CD1c-positive myeloid dendritic cell (primary cell): ENCODE measurements at regions not wholly inside any gene's neighbourhood (a gene's known extent, or its start where the extent isn't known, plus 50 kb on each side); places are given as distances from the start of the nearest gene placed in this dataset.
"Not testable (repeated sequence)": the region's sequence is repeated elsewhere in the genome, so short reads cannot be mapped to it uniquely, and the experiment has no call there.

ENCODE experiments used
- DNase-seq: peaks from one replicate; pipeline ENCODE4 v3.0.0-alpha.2; 2016; ENCODE audit errors: extremely low spot score

DNA sequence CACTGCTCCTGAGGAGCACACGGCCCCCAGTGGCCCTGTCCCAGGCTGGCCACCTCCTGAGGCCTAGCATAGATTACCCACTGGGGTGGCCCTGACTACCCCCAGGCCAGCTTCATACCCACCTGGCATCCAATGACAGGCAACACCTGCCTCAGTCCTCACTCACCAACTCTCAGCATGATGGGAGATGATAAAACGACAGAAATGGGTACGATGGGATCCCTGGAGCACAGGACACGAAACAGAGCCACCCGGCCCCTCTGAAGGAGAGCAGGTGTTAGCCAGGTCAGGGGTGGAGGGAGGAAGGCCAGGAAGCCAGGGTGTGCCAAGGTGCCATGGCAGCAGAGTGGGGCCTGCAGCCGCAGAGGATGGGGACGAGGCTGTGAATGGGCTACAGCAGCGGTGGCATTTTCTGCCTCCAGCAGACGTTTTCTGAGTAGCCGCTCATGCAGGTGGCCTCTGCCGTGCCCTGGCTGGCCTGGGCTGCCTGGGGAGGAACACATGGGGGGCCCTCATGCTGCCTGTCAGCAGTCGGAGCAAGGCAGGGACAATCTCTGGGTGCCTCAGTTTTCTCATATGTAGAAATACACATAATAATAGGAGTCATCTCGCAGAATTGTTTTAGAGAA, 50.2 kb upstream of the FGF3 start:
- no peak for DNase-seq

DNA sequence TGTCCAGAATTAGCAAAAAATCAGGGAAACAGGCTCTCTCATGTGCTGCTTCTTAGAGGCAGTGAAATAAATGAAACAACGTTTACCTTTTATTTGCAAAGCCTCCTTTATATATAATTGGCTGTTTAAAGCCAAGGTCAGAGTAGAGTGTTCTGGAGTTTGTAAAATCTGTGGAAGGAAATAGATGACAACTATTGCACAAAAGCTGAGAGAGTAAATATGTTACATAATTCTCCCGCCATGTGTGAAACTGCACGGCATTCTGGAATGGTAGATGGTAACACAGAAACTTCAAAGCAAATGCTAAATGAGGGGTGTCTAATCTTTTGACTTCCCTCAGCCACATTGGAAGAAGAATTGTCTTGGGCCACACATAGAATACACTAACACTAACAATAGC, 51.5 kb upstream of the FGF3 start:
- no peak for DNase-seq

GRCh38 chr11:69873166-69874077, 54.2 kb upstream of the FGF3 start:
- no peak for DNase-seq

DNA sequence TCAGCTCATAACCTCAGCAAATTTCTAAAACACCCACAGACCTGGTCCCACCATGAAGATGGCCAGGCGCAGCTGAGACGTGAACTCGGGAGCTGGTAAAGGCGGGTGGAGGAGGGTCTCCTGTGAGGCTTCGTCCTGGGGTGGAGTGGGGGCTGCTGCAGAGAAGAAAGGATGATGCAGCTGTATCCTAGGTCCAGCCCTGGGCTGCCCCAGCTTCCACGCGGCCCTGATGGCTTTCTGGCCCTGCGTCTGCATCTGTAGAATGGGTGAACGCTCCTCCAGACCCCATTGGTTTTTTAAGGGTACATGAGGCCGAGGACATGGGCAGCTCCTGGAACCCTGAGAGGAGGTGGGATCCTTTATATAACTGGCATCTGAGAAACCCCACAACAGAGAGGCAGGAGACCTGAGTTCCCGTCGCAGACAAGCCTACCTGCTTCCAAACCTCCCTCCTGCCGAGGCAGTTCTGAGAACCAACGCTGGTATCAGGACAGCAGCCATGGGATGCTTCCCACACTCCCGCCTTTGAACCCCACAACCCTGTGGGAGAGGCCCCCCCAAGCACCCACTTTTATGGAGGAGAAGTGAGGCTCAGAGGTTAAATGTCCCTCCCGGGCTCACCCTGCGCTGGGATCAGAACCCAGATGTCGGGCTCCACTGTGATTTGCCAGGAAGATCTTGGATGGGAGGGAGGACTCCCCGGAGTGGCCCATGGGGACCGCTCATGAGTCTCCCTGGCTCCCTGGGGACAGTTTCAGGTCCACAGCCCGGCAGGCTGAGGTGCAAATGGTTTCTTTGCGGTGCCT, 55.2 kb upstream of the FGF3 start:
- DNase-seq: no peak

DNA sequence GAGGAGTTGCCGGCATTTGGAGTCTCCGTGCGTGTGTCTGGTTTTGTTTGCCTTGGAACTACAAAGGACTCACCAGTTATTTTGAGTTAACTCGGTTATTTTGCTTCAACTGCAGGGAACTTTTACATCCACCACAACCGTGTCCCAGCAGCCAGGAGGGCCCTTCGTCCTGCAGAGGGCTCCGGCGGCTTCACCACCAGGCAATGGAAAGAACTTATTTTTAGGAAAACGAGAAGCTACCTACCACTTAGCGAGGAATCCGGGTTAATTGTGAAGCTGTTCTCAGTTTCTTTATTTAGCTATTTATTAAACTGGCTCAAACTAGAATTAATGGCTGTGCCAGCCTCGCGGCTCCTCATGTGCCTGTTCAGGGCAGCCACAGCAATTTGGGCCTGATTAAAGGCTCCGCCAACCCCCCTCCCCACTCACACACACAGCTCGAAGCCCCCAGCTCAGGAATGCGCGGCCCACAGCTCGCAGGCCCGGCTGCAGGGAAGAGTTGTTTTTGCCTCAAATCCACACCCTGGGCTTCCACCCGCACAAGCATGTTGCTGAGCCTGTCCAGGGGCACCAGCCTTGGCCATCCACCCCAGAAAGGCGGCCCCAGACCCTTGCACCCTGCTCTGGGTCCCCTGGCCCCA, 55.9 kb upstream of the FGF3 start:
- no peak for DNase-seq

DNA sequence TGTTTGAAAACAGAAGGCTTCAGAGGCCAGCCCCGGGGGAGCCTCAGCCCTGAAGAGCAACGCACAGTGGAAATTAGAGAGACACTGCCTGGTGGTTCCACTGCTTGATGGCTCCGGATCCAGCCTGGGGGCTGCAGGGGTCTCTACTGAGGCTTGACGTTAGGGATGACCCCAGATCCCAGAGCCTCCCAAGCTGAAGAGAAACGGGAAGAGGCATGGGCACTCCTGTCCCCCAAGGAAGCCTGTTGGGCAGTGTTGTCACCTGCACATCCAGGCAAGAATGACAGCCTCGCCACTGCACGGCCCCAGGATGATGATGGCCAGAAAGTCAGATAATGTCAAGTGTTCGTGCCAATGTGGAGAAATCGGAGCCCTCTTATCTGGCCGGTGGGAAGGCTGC, 56.8 kb upstream of the FGF3 start:
- no peak for DNase-seq

DNA sequence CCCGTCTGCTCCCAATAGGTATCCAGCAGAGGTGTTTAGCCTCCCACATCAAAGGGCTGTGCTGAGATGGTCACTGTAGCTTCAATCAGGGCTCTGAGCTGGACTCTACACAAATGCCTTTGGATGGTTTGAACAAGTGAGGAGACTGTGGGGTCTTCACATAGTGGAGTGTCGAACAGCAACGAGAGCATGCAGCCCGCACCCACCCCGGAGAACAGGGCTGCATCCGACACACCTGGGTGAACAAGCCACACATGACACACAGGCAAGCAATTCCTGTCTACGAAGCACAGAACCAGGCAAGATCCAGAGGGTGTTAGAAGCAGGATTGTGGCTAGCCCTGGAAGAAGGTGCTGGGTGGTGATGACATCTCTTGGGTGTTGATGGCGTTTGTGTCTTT, 58.0 kb upstream of the FGF3 start:
- DNase-seq: no peak

GRCh38 chr11:69877704-69878103, 58.5 kb upstream of the FGF3 start:
- DNase-seq: not testable (repeated sequence)

GRCh38 chr11:69878144-69878883, 59.1 kb upstream of the FGF3 start:
- no peak for DNase-seq

- no peak for DNase-seq
Measured at GRCh38 chr11:69878927-69879728, 59.9 kb upstream of the FGF3 start.

DNA sequence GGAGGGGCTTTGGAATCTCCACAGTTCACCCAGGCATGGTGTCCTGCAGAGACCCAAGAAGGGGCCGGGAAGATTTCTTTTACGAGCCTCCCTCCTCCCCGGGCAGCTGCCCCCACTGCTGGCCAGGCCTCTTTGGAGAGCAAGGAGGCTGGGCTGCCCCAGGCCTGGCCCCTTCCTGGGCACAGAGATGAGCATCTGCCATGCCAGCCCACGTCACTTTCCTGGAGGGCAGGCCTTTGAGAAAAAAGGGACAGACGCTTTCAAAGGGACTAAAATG, 60.5 kb upstream of the FGF3 start:
- DNase-seq: no peak

- DNase-seq: no peak
Measured at GRCh38 chr11:69880041-69880825, 61.0 kb upstream of the FGF3 start.

- no peak for DNase-seq
Measured at GRCh38 chr11:69880826-69881445, 61.7 kb upstream of the FGF3 start.

DNA sequence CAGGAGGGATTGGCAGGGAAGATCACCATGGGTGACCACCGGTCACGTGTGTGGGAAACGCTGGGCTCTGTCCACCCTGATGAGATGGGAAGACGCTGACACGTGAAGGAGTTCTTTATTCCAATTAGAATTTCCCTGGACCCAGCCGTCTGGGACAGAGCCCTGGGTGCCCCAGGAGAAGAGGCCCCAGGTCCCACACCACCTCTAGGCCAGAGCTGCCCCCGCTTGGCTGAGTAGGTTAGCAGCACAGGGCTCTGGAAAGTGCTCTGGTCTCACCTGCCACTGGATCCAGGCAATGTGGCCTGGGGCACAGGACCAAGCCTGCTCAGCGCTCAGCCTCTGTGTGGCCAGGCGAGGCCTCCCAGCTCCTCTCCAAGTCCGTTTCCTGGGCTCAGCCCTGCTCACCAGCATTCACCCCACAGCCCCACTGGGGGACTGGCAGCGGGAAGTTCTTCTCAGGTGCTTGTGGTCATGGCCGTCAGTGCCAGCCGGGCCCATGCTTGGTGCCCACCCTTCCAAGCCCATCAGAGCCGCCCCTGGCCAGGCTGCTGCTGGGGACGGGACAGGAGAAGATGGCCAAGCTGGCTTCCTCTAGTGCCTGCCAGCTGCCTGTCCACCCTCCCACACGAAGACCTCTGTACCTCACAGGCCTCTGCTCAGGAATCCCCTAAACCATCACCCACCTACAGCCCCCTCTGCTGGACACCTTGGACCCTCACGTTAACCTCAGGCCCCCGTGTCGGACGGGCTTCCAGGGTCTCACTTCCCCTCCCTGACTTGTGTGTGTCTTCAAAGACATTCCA, 62.5 kb upstream of the FGF3 start:
- no peak for DNase-seq

DNA sequence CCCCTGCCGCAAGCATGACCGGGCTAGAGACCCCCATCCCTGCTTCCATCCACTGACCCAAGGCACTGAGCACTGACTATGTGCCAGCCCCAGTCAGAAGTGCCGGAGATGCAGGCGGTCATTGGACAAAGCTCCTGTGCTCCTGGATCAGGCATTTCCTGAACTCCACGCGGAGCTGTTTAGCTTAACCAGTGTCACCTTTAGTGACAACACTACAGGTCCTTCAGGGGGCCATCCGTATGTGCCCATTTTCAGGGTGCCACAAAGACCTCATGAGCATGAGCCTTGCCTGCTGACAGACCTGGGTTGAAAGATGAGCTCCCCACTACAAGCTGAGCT, 63.0 kb upstream of the FGF3 start:
- no peak for DNase-seq

GRCh38 chr11:69883292-69884255, 64.4 kb upstream of the FGF3 start:
- DNase-seq: no peak

DNA sequence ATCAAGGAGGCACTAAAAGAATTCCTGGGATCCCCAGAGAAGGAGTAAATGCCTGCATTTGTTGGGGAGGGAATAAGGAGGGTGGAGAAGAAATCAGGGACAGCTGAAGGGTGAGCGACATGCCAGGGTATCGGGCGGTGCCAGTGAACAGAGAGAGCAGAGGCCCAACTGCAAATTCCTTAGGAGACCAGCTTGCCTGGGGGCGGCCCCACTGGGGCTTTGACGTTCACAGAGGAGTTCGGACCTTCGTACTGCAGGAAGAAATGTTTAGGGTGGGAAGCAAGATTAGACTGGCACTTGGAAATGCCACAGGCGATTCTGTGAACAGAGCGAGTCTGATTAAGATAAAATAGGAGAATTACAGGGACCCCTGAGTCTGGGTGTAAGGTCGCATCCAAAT, 65.1 kb upstream of the FGF3 start:
- DNase-seq: no peak

DNA sequence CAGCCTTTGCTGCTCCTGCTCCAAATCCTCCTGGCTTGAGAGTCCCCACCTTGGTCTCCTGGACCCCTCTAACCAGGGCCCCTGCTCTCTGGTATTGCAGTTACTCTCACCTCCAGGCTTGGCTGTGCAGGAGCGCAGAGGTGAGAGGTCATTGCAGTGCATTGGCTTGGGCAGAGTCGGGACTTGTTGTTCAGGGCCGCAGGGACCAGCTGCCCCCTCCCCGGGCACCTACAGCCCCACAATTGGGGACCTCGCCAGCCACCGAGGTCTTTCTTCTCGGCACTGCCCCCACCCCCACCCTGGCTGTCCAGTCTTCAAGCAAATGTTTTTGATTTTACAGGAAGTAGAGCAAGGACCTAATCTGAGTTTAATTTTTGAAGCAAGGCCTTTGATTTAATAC, 65.5 kb upstream of the FGF3 start:
- DNase-seq: no peak
